ENCODE measurements at regions not wholly inside any gene's neighbourhood (a gene's known extent, or its start where the extent isn't known, plus 50 kb on each side); places are given as distances from the start of the nearest gene placed in this dataset.

- H2BK5ac ChIP-seq (ENCODE audit: low read depth, low read length) = no peak overlapping the region
- H4K5ac ChIP-seq (ENCODE audit: insufficient read length, low read depth, low read length) = no peak overlapping the region
- no peak overlapping the region for H2BK120ac ChIP-seq (replicated peaks; ENCODE audit: low read depth, low read length)
- no peak overlapping the region for H4K8ac ChIP-seq (ENCODE audit: extremely low read depth, insufficient read depth, low read length)
- H2BK15ac ChIP-seq (ENCODE audit: low read length) = no peak overlapping the region
- H3K4me2 ChIP-seq (ENCODE audit: insufficient read depth in 1 of 2, low read depth in 2 of 2, low read length in 2 of 2) = no peak overlapping the region
- H3K4me1 ChIP-seq (replicated peaks in 1 of 4; ENCODE audit: control insufficient read depth in 3 of 4, insufficient read depth in 4 of 4, low read length in 3 of 4) = no peaks in the 10 kb centered on the region
- no peaks in the 10 kb centered on the region for H3K79me2 ChIP-seq (ENCODE audit: control insufficient read depth in 1 of 2, insufficient read depth in 2 of 2, low read length in 2 of 2)
- no peaks in the 10 kb centered on the region for H3K36me3 ChIP-seq (ENCODE audit: control insufficient read depth in 2 of 4, insufficient read depth in 4 of 4, low read length in 3 of 4)
- FAIRE-seq (no peak), DNase-seq (ENCODE audit: low read depth in 1 of 2, low spot score in 2 of 2) (no peak)
- 92% methylated on average over 2 of the region's 2 CpGs; no CpG with 5 or more reads in 1 of the 2 experiments for whole genome bisulfite sequencing, 2 experiments (ENCODE audit: extremely low coverage in 1 of 2, insufficient coverage in 1 of 2, insufficient read length in 1 of 2, insufficient replicate concordance in 2 of 2, low coverage in 1 of 2, low lambda C conversion rate in 2 of 2, missing lambda C conversion rate in 1 of 2)
- H3K9me3 ChIP-seq (ENCODE audit: insufficient read depth in 2 of 2, low read depth in 1 of 2, low read length in 1 of 2) = no peaks in the 10 kb centered on the region; a peak in 1 of 4 replicates
- no peak overlapping the region for H3K56ac ChIP-seq (replicated peaks; ENCODE audit: insufficient read length, low read depth, low read length)
- H3K27ac ChIP-seq (ENCODE audit: low read depth, low read length) = no peak overlapping the region
- H3K27me3 ChIP-seq (replicated peaks in 1 of 4; ENCODE audit: control insufficient read depth in 3 of 4, extremely low read depth in 1 of 4, insufficient read depth in 3 of 4, low read length in 3 of 4) = no peaks in the 10 kb centered on the region
- no peak overlapping the region for H3K4ac ChIP-seq (replicated peaks; ENCODE audit: insufficient read length, low read depth, low read length)
- no peak overlapping the region for H3K18ac ChIP-seq (ENCODE audit: extremely low read depth, low read length)
- no peaks in the 10 kb centered on the region for H3K23me2 ChIP-seq (ENCODE audit: low read depth, low read length)
- H2BK20ac ChIP-seq (ENCODE audit: low read length) = no peak overlapping the region
- H4K20me1 ChIP-seq (replicated peaks in 1 of 2; ENCODE audit: control insufficient read depth in 1 of 2, insufficient read depth in 2 of 2, low read length in 2 of 2) = no peaks in the 10 kb centered on the region
- POLR2A ChIA-PET (ENCODE audit: partially characterized antibody) = no interaction called here
- H3K9ac ChIP-seq (replicated peaks in 1 of 4; ENCODE audit: extremely low read depth in 1 of 4, low read depth in 3 of 4, low read length in 3 of 4) = no peak overlapping the region
- no peak for TF ChIP-seq EGR1 (IDR thresholded peaks at IDR 0.05; ENCODE audit: borderline replicate concordance, low read depth, low read length)
- TF ChIP-seq CREB1 (IDR thresholded peaks at IDR 0.05) = no peak
- no peak for TF ChIP-seq GTF2F1 (IDR thresholded peaks at IDR 0.05; ENCODE audit: borderline replicate concordance, low read depth, low read length)
- no peak for TF ChIP-seq SRF (IDR thresholded peaks at IDR 0.05; ENCODE audit: low read depth, low read length)
- TF ChIP-seq E2F6 (IDR thresholded peaks at IDR 0.05) = no peak
- no peak for TF ChIP-seq YY1 (IDR thresholded peaks at IDR 0.05; ENCODE audit: low read depth, low read length)
- no peak for TF ChIP-seq TAF1 (IDR thresholded peaks at IDR 0.05; ENCODE audit: low read depth, low read length)
- no peak for TF ChIP-seq CBX8 (IDR thresholded peaks at IDR 0.05; ENCODE audit: borderline replicate concordance, low read depth, low read length)
- TF ChIP-seq MAFK (IDR thresholded peaks at IDR 0.05; ENCODE audit: low read depth, low read length) = no peak
- TF ChIP-seq, protein P1, sequence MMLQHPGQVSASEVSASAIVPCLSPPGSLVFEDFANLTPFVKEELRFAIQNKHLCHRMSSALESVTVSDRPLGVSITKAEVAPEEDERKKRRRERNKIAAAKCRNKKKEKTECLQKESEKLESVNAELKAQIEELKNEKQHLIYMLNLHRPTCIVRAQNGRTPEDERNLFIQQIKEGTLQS (IDR thresholded peaks at IDR 0.05; ENCODE audit: insufficient read depth, low read depth, low read length) = no peak
- no peak for TF ChIP-seq TAF7 (optimal IDR thresholded peaks at IDR 0.05; ENCODE audit: borderline replicate concordance, low read depth, low read length)
- no peak for TF ChIP-seq RFX5 (IDR thresholded peaks at IDR 0.05; ENCODE audit: borderline replicate concordance, low read depth, low read length)
- TF ChIP-seq NRF1 (IDR thresholded peaks at IDR 0.05; ENCODE audit: low read depth, low read length) = no peak
- TF ChIP-seq BRCA1 (IDR thresholded peaks at IDR 0.05; ENCODE audit: low read depth, low read length) = no peak
- CTCF ChIA-PET (ENCODE audit: partially characterized antibody) = interaction anchor here (1.8 kb wide), 1 partner anchor 14 kb away, joined by 4 read pairs; no protein-coding TSS in a partner anchor
- no peak overlapping the region for H2AFZ ChIP-seq (ENCODE audit: low read length)
- H3K79me1 ChIP-seq (ENCODE audit: low read depth, low read length) = no peaks in the 10 kb centered on the region
- H3K23ac ChIP-seq (ENCODE audit: insufficient read length) = no peak overlapping the region
- H3K14ac ChIP-seq (ENCODE audit: insufficient read length) = no peak overlapping the region
- H2BK12ac ChIP-seq (ENCODE audit: low read depth, low read length) = no peak overlapping the region
- no peak overlapping the region for H4K91ac ChIP-seq (replicated peaks; ENCODE audit: insufficient read length, low read length)
- H2AK5ac ChIP-seq (ENCODE audit: low read depth, low read length) = no peak overlapping the region
- H3K4me3 ChIP-seq (ENCODE audit: extremely low read depth in 1 of 4, insufficient read depth in 2 of 4, low read depth in 3 of 4, low read length in 4 of 4) = no peak overlapping the region
Observed at GRCh38 chr10:33886299-33886698, 551.8 kb upstream of the NRP1 start.

Measured in H1 (cell line).